GM21529 (cell line): ENCODE measurements at regions not wholly inside any gene's neighbourhood (a gene's known extent, or its start where the extent isn't known, plus 50 kb on each side); places are given as distances from the start of the nearest gene placed in this dataset.

Experiments used
- ATAC-seq: cut with Tn5 transposase; IDR thresholded peaks from one replicate; pipeline ENCODE4 v1.9.1; 2021; ENCODE audit not compliant: unreplicated experiment

DNA sequence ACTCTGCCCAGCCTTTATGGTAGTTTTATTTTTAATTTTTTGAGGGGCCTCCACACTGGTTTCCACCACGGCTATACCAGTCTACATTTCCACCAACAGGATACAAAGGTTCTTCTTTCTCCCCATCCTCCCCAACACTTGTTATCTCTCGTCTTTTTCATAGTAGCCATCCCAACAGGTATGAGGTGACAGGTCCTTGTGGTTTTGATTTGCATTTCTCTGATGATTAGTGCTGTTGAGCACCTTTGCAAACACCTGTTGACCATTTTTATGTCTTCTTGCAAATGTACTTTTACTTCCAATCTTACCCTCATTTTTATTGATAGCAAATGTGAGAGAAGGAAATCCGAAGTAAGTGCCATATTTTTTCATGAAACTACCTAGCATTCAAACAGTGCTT lies 195.4 kb upstream of the PREP start:
- ATAC-seq, result no peak

DNA sequence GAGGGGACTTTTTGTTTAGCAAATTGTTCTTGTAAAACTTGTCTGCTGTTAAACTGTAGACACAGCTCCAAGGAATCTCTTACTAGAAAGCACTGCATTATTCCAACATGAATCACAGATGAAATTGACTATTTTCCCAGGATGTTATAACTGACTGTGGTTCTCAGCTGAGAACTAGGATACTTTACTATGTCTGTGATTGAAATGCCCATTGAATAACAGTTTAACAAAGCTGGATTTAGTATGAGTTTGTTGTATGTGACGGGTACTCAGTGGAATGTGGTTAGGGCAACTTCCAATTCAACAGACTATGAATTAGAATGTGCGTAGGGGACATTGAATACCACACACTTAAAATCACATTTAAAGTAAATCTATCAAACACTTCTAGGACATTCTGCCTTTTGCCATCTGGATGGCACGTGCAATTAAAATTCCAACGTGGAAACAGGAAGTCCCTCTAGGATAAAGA lies 193.4 kb upstream of the PREP start:
- no peak for ATAC-seq

DNA sequence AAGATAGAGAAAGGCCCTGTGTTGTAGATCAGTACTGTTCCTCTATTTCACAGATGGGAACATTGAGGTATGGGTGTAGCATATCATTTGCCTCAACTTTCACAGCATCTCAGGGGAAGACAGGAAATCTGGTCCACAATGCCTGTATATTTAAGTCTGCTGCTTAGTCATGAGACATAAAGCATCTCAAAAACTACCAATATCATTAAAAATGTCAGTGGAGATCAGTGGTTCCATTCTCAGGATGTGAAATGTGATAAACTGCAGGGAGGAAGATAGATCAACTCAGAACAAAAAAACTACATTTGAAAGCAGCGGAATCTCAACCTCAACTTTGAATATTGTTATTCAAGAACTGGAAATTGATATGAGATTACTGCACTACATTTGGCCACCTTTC lies 192.9 kb upstream of the PREP start:
- ATAC-seq, result no peak

DNA sequence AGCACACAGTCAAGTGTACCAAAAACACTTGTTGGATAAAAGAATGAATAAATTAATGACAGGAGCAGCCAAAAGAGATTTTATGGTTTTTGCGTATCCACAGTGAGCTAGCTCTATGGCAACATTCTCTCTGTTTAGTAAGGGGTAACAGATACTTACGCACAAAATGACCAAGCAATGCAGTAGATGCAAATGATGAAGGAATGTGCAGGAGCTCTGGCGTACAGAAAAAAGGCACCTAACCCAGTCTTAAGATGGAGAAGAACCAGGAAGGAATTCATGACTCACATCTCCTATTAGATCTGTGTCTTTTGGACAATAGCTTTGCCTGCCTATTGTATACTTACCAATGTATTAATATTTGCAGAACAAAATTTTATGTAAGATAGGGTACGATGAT lies 191.9 kb upstream of the PREP start:
- no peak for ATAC-seq

DNA sequence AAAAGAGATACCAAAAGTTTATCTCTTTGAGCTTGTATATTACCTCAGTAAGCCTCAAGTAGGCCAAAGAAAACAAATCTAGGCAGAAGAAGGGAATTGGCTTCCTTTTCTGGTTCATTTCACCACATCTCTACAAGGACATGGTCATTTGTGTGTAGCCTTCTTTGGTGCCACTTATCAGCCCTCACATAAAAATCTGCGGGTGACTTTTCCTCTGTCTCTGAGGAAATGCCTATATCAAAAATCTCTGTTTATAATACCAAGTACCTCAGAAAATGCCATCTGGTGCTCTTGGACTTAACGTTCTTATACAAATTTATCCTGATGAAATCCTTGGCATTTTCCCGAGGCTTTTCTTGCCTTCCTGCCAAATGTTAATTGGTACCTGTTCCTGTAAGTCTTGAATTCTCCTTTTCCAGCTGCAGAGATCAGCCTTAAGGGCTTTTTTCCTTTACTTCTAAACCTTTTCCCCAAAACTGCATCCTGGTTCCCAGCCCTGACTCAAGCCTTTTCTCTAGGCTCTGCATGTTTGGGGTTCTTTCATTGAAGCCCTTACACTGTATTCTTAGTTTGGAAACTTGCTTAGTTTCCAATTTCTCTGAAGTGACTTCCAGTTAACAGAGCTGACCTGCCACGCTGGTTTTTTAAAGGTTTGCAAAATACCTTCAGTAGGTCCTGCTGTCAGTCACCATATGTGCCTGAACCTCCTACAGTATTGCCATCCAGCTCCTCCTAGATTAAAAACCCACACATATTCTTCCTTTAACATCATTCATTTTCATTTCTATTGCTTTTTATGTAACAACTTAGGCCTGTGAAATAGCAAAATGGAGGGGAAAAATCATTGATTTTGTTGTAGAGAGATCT lies 191.2 kb upstream of the PREP start:
- ATAC-seq, result no peak

DNA sequence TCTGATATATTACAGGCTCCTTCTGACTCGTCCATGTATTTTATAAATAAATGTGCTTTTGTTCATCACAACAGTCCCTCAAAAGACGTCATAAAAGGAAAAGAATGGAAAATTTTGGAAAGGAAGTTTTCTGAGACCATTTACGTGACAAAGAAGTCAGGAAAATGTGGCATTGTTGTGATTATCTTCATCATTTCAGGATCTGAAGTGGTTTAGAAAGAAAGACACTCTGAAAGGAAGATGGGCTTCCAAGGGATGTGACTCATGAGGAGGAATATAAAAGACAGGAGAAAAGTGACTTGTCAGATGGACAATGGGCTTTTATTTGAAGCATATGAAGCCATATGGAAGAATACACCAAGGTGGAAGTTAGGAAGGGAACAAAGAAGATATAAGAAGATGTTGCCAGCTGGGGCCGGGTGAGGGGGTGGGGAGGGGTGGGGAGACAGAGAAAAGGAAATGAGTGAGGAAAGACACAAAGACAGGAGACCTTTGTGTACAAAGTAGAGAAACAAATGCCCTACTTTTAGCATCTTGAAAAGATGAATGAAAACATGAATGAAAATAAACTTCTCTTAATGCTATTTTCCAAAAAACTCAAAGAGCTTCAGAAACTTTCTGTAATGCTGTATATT lies 190.3 kb upstream of the PREP start:
- ATAC-seq, result no peak

DNA sequence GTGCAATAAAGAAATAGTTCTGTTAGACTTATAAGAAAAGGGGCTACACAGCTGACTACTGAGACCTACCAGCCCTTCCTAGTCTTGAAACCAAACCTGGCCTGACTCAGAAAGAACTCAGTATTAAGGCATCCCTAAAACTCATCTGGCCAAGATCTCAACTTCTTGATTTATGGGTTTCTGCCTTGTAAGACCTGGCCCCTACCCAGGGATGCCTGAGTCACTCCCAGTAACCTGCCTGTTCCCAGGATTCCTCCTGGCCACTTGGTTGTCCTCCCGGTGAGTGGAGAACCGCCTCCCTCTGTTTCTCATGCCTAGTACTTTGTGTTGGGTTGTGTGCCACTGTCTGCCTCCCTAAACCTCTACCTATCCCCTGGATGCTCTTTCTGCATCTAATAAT lies 189.4 kb upstream of the PREP start:
- ATAC-seq, result no peak

DNA sequence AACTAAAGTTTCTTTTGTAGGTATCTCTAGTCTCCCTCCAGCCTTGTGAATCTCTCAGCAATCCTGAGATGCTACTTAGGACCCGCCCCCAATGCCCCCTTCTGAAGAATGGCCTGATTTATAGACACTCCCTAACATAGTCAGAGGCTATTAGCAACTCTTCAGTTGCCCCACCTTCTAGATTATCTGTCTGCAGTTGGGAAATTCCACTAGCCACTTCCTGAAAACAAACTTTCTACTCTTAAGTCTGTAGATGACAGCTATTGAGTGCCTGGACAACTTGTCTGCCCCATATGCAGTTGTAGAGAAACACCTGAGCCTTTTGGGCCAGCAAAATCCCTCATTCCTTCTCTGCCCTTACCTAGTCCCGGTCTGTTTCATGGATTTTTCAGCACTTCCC lies 188.2 kb upstream of the PREP start:
- ATAC-seq, result peak; percentile 97

DNA sequence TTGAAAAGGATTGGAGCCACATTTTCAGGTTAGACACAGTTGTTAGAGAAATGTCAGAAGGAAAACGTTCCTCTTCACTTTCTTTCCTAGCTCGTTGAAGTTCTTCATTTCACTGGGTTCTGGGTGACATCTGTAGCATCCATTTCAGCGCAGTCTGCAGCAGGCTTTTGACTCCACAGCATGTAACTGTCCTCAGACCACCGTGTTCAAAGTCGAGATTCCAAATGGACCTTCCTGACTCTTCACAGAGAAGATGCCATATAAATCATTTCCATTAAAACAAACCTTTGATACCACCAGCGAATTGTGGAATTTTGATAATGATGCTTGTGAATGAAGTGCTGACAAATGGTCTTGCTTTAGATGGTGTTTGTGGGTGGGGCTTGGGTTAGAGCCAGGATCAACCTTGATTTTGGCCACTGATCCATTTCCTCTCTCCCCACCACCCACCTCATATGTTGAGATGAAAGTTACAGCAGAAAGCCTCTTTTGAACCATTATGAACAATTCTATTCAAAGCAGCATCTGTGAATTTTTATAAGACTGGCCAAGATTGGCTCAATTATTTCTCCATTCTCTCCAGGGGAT lies 185.3 kb upstream of the PREP start:
- ATAC-seq, result no peak

DNA sequence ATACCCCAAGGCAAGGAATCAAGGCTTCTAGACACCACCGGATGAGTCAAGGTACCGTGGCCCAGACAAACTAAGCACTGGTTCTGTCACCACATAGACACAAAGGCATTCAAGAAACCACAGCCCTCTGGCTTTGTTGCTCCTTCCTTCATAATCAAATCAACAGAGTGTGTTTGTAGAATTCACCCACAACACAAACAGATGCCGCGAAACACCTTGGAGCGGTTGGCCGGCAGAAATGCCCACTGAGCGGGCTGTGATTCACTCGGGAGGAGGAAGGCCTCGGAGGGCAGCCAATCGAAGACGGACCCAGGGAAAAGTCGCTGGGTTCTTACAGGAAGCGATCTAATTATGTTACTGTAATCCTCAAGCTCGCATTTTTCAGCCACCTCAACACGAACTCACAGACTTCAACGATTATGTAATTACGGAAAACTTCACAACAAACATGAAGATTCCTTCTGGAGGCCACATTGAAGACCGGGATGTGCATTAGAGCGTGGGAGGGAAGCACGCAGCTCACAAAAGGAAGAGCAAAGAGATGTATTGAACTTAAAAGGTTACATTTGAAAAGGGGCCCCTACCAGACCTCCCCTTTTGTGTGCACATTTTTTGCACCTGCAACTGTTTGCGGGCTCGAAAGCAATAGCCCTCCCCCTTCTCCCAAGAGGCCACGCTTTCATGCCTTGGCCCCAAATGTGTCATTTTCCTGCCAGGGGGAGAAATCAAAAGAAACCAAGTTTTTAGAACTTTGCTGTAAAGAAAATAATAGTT lies 184.7 kb upstream of the PREP start:
- no peak for ATAC-seq

DNA sequence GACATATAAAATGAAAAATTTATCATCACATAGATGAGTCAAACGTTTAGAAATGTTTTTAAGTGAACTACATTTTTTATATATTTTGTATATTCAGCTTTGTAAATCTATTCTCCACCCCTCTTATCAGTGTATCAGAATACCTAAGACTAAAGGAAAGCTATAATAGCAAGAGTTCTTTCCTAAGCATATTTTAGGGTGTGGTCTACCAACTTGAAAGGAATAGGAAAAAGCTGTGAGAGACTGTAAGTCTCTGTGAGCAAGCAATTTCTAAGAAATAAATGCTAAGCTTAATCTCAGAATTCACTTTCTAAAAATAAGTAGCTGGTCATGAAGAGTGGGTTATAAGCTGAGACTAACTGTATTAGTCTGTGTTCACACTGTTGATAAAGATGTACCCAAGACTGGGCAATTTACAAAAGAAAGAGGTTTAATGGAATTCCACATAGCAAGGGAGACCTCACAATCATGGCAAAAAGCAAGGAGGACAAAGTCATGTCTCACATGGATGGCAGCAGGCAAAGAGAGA lies 175.4 kb upstream of the PREP start:
- no peak for ATAC-seq

DNA sequence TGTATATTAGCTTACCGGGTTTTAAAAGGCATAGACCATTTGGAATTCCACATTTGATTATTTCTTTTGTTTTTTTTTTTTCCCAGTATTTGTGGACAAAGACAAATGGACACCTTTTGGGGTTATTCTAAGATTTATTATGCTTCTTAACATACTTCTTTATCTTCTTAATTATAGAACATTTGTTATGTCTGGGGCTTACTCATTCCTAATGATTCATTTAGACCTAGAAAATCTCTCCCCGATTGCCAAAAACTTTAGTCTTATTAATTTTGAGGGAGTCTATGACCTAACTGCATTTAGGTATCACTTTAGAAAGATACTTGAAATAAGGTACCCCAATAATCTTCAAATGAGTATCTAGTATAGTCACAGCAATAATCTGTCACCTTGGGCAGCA lies 170.7 kb upstream of the PREP start:
- no peak for ATAC-seq

DNA sequence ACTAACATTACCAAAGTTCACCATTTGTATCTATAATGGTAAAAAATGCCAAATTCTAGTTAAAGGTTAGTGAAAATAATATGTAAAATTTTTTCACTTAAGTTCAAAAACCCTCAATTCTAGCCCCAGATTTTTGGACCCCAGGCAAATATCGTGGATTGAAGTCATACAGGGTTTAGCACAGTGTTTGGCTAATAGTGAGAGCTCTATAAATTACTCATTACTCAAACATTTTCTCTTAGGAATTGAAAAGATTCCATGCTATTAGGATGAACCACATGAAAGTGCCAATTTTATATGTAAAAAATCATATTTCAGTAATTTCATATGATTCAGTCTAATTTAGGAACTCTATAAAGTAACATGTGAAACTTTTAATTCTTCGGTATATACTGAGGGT lies 170.3 kb upstream of the PREP start:
- no peak for ATAC-seq

DNA sequence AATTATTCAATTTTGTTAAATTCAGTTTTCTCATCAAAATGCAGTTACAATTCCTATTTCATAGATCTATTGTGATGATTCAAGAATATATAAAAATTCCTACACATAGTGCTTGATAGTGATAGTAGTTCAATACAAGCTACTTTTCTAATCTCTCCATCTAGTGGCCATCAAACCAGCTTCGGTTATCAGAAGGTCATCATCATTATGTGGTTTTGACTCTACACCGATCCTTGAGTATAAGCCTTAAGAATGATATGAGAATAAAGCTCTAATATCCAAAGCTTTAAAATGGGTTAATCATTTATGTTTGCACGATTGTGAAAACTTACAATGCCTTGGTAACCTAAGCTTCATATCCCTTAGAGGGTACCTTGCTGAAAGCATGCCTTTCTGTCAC lies 167.5 kb upstream of the PREP start:
- no peak for ATAC-seq

DNA sequence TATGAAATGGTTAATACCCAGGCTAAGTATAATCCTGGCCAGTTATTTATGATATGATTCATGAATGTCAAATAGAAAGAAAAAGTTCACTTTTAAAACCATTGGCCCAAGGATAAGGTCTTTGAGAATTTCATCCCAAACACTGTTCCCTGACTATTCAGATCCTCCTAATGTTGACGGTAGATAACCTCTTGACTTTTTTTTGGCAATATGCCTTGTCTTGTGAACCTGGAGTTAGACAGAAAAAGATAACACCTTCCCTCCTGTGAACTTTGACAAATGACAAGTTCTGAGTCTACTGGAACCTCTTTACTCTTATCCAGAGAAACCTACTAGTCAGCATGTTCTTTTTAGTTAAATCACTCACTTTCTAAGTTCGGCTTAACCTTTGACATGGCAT lies 166.8 kb upstream of the PREP start:
- ATAC-seq, result no peak

DNA sequence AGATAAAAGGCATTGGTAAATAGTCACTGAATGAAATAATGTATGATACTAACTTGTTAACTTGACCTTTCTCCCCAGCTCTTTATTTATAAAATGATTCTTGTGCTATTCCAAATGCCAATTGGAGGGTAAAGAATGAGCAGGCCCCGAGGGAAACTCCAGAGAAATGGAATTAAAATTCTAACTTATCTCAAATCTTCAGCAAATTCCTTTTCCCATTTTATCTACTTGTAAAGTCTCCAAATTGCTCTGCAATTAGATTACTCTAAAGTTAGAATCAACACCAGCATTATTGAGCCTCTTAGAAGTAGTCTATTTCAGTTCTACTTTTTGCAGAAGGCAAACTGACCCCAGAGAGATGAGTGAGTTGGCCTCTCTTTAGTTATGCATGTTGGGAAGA lies 165.9 kb upstream of the PREP start:
- no peak for ATAC-seq

DNA sequence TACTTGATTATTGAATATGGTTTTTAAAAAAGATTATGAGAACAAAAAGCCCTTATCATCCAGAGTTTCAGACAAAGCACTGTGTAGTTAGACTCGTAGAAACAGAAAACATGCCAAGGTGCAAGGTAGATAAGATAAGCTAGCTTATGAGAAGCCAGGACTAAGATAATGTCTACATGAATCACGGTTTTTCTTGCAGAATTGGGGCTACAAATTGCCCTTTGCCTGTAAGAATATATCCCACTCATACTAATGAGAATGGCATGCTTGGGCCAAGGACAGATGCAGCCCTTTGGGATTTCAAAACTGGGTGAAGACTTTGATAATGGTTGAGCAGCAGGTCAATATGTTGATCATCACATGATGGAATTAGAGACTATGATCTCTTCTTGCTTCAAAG lies 165.3 kb upstream of the PREP start:
- ATAC-seq, result no peak

DNA sequence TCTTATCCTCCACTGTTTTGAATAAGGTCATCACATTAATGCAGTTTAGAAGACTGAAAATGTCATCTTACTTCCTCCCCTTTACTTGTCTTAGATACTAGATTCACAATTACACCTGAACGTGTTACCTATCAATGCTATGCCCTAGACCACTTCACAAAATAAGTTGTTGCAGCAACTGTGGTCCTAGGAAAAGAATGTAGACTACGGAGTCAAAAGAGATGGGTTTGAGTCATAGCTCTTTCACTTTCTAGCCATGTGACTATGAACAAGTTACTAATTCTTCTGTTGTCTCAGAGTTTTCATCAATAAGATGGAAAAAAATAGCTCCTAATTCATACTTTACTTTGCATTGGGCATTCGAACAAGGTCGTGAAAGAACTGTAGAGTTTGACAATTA lies 164.3 kb upstream of the PREP start:
- no peak for ATAC-seq

DNA sequence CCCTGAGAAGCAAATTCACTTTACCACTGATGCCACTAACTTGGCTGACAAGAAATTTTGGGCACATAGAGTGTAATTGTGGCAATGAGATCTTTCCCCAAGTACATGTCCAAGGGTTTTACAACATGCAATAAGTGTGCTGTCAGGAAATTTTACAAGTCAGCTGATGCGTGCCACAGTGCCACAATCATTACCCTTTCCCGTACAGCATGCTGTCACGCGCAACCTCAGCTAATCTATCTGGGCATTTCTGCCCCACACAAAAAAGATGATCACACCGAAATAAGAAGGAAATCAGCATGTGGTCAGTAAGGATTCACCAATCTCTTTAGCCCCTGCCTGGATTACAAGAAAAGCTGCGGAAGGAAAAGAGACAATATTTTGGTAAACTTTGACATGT lies 163.6 kb upstream of the PREP start:
- ATAC-seq, result no peak

DNA sequence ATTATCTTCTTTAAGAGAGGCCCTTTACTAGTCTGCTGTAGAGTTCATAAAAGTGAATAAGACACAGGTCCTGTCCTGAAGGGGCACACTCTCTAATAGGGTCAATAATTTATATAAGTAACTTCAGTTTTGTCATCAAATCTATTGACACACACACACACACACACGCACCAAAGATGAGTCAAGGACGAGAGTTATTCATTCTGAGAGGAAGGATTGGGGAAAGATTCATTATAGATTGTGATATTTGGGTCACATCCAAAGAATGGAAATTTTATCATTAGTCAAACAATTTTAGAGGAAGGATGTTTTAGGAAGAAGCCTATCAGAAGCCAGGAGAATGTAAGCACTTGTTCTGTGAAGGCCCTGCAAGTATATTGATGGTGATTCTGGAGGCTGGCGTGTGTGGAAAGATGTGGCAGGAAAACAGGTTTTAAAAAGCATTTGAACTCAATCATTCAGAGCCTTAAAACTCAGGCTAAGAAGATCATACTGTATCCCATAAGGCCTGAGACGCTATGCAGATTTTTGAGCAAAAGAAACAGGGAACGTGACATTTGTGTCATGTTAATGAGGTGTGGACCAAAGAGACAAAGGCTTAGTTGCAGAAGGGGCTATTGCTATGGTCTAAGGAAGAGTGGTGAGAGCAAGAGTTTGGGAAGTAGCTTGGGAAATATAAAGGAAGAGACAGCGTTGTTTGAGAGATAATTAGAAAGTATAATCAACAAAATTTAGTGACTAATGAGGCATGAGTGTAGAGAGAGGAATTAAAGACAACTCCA lies 161.4 kb upstream of the PREP start:
- no peak for ATAC-seq

DNA sequence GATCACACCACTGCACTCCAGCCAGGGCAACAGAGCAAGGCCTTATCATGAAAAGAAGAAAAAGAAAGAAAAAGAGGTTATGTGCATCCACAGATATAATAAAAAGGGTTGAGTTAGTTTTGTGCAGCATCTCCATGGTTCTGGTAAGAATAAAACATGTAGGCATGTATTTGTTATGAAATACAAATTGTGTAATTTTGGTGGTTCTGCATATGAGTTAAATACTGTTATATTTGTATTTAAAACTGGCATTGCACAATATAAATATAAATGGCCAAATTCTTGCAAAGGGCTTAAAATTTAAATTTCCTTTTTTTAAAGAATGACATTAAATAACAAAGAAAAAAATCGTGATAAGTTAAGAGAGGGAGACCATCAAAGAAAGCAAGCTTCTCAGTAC lies 159.1 kb upstream of the PREP start:
- no peak for ATAC-seq
